Spleen (tissue), 11 donors: ENCODE measurements at regions not wholly inside any gene's neighbourhood (a gene's known extent, or its start where the extent isn't known, plus 50 kb on each side); places are given as distances from the start of the nearest gene placed in this dataset.

ENCODE experiments used
- DNase-seq: peaks from one replicate; pipeline ENCODE4 v3.0.0-alpha.2; 2020
- H3K27ac ChIP-seq, 8 donors: fragments of 200-600 bp; sonication (generic) in 7 of 8; 1 replicate in 4 of 8; 2 replicates in 4 of 8; pipeline versions ENCODE4 v1.5.0 to v1.8.0; 2016 to 2021; ENCODE audit warnings: inconsistent platforms in 4 of 8, mild to moderate bottlenecking in 4 of 8, moderate library complexity in 1 of 8
- H3K27me3 ChIP-seq, 7 donors: fragments of 200-600 bp; sonication (generic) in 6 of 7; replicated peaks in 1 of 7; 1 replicate in 4 of 7; 2 replicates in 3 of 7; pipeline versions ENCODE4 v1.5.0 to v1.8.0; 2016 to 2021; ENCODE audit warnings: inconsistent platforms in 3 of 7, mild to moderate bottlenecking in 1 of 7
- H3K36me3 ChIP-seq, 6 donors: fragments of 200-600 bp; sonication (generic) in 5 of 6; 1 replicate in 4 of 6; 2 replicates in 2 of 6; pipeline versions ENCODE4 v1.5.0 to v1.8.0; 2016 to 2021; ENCODE audit warnings: inconsistent platforms in 2 of 6
- H3K4me1 ChIP-seq, 6 donors: fragments of 200-600 bp; sonication (generic) in 5 of 6; 1 replicate in 3 of 6; 2 replicates in 3 of 6; pipeline versions ENCODE4 v1.5.0 to v1.8.0; 2016 to 2021; ENCODE audit warnings: inconsistent platforms in 3 of 6
- H3K4me3 ChIP-seq, 8 donors: fragments of 200-600 bp; sonication (generic) in 7 of 8; 1 replicate in 4 of 8; 2 replicates in 4 of 8; pipeline versions ENCODE4 v1.5.0 to v1.8.0; 2016 to 2021; ENCODE audit warnings: inconsistent platforms in 4 of 8, mild to moderate bottlenecking in 4 of 8, moderate library complexity in 2 of 8
- H3K9me3 ChIP-seq, 8 donors: fragments of 200-600 bp; sonication (generic) in 7 of 8; 1 replicate in 4 of 8; 2 replicates in 4 of 8; pipeline versions ENCODE4 v1.5.0 to v1.8.0; 2016 to 2021; ENCODE audit warnings: inconsistent platforms in 4 of 8
- CTCF ChIP-seq, 11 experiments: fragments of 200-600 bp in 7 of 11; fragments of 450-650 bp in 4 of 11; sonication (generic) in 4 of 11; IDR thresholded peaks in 8 of 11; conservative IDR thresholded peaks in 3 of 11; 1 replicate in 7 of 11; 2 replicates in 4 of 11; pipeline versions ENCODE4 v1.4.0 to v1.8.0; 2016 to 2021; ENCODE audit warnings: antibody characterized with exemption in 11 of 11, inconsistent platforms in 4 of 11, mild to moderate bottlenecking in 1 of 11
- POLR2A ChIP-seq, 3 donors: fragments of 450-650 bp; IDR thresholded peaks; one replicate each; pipeline ENCODE4 v1.5.1; 2017; ENCODE audit warnings: antibody characterized with exemption in 3 of 3, mild to moderate bottlenecking in 1 of 3
- POLR2AphosphoS5 ChIP-seq, 3 donors: sonication (generic); formaldehyde crosslinking; IDR thresholded peaks; one replicate each; pipeline ENCODE4 v1.5.1; 2017; ENCODE audit warnings: antibody characterized with exemption in 3 of 3
- WGBS, 5 donors: extraction: QIAGEN DNeasy Blood & Tissue Kit in 3 of 5; methylation state at CpG; one replicate each; pipeline versions ENCODE4 v1.1.5 to v1.1.7; 2013 to 2018; 5-methylcytosine and 5-hydroxymethylcytosine counted together
- intact Hi-C: fragments of 100-400 bp; cut with DNase I; formaldehyde crosslinking; loops from one replicate; pipeline ENCODE4 v1.15.0; 2023; ENCODE audit warnings: low total_unique reads
- donor health status: healthy with polysubstance abuse.
- donor health status: DM: no; HTN: no; CAD: no; lungs with moderate emphysema.
- donor health status: DM: no; HTN: no; CAD: no.
- donor health status: Bipolar disorder and iron deficiency.
- donor health status: healthy.
- donor health status: DM: no; HTN: no; CAD: no.
- donor health status: DM: yes; HTN: yes; CAD: no.

- TF ChIP-seq CTCF (IDR thresholded peaks at IDR 0.05 in 8 of 11, conservative IDR thresholded peaks at IDR 0.05 in 3 of 11): no peak
- no peak for TF ChIP-seq POLR2AphosphoS5 (IDR thresholded peaks at IDR 0.05)
- TF ChIP-seq POLR2A (IDR thresholded peaks at IDR 0.05): no peak
- intact Hi-C loops: no loop called here
- H3K4me1 ChIP-seq: no peaks in the 10 kb centered on the region
These were observed 921.4 kb upstream of the CELF2 start for GRCh38 chr10:10096296-10096695.

GRCh38 chr10:10096898-10097297, 920.8 kb upstream of the CELF2 start:
- intact Hi-C loops: no loop called here
- TF ChIP-seq CTCF (IDR thresholded peaks at IDR 0.05 in 8 of 11, conservative IDR thresholded peaks at IDR 0.05 in 3 of 11) (no peak), POLR2AphosphoS5 (IDR thresholded peaks at IDR 0.05) (no peak), POLR2A (IDR thresholded peaks at IDR 0.05) (no peak)
- Histone ChIP-seq H3K4me3 (no peak overlapping the region), H3K27ac (no peak overlapping the region), H3K9me3 (peaks cover 0 to 22% (median 4%) of the 10 kb centered on the region in 8 donors), H3K36me3 (no peaks in the 10 kb centered on the region), H3K27me3 (no peaks in the 10 kb centered on the region), H3K4me1 (no peaks in the 10 kb centered on the region)
- DNase-seq: no peak
- WGBS, 5 donors: 84 to 89% (median 87%) methylated on average over 3 of the region's 3 CpGs

More at GRCh38 chr10:10096296-10096695, 921.4 kb upstream of the CELF2 start:
- no peak overlapping the region for H3K4me3 ChIP-seq
- no peak for DNase-seq
- no peaks in the 10 kb centered on the region for H3K27me3 ChIP-seq
- peaks cover 0 to 22% (median 4%) of the 10 kb centered on the region in 8 donors for H3K9me3 ChIP-seq
- H3K27ac ChIP-seq: no peak overlapping the region
- H3K36me3 ChIP-seq: no peaks in the 10 kb centered on the region

- WGBS, 5 donors: 88 to 92% (median 90%) methylated on average over 5 of the region's 5 CpGs
- no peak overlapping the region for H3K27ac ChIP-seq
- H3K27me3 ChIP-seq: no peaks in the 10 kb centered on the region
- TF ChIP-seq POLR2A (IDR thresholded peaks at IDR 0.05): no peak
- TF ChIP-seq CTCF (IDR thresholded peaks at IDR 0.05 in 8 of 11, conservative IDR thresholded peaks at IDR 0.05 in 3 of 11): no peak
- TF ChIP-seq POLR2AphosphoS5 (IDR thresholded peaks at IDR 0.05): no peak
- no peak overlapping the region for H3K4me3 ChIP-seq
- no peak for DNase-seq
- no peaks in the 10 kb centered on the region for H3K4me1 ChIP-seq
- H3K36me3 ChIP-seq: no peaks in the 10 kb centered on the region
- peaks cover 0 to 24% (median 6%) of the 10 kb centered on the region in 8 donors for H3K9me3 ChIP-seq
- intact Hi-C loops: no loop called here
These were observed 916.6 kb upstream of the CELF2 start for GRCh38 chr10:10101106-10101505.

GRCh38 chr10:10110844-10111490, 906.7 kb upstream of the CELF2 start:
- no peaks in the 10 kb centered on the region for H3K36me3 ChIP-seq
- H3K9me3 ChIP-seq: peaks cover 0 to 18% (median 2%) of the 10 kb centered on the region in 8 donors
- no peaks in the 10 kb centered on the region for H3K4me1 ChIP-seq
- intact Hi-C loops: no loop called here
- no peak overlapping the region for H3K27ac ChIP-seq
- no peak for TF ChIP-seq CTCF (IDR thresholded peaks at IDR 0.05 in 8 of 11, conservative IDR thresholded peaks at IDR 0.05 in 3 of 11)
- no peaks in the 10 kb centered on the region for H3K27me3 ChIP-seq
- DNase-seq: no peak
- WGBS, 5 donors: 70 to 94% (median 83%) methylated on average over 5 of the region's 5 CpGs
- H3K4me3 ChIP-seq: no peak overlapping the region
